Chondrocyte (in vitro differentiated cells): ENCODE measurements at regions not wholly inside any gene's neighbourhood (a gene's known extent, or its start where the extent isn't known, plus 50 kb on each side); places are given as distances from the start of the nearest gene placed in this dataset.

Experiments
- DNase-seq: peaks from one replicate; pipeline ENCODE4 v3.0.0; 2021; ENCODE audit warnings: mixed read lengths, low spot score
- H3K27ac Mint-ChIP-seq: one replicate; pipeline ENCODE4 v1.8.0; 2021; ENCODE audit warnings: mild to moderate bottlenecking, moderate library complexity, mixed read lengths; ENCODE audit not compliant: unreplicated experiment
- H3K27me3 Mint-ChIP-seq: 2 replicates; pipeline ENCODE4 v1.8.0; 2021; ENCODE audit warnings: low read depth, mixed read lengths
- H3K36me3 Mint-ChIP-seq: 2 replicates; pipeline ENCODE4 v1.8.0; 2021; ENCODE audit warnings: low read depth, mixed read lengths
- H3K4me1 Mint-ChIP-seq: 2 replicates; pipeline ENCODE4 v1.8.0; 2021; ENCODE audit warnings: low read depth, mild to moderate bottlenecking, mixed read lengths
- H3K4me3 Mint-ChIP-seq: one replicate; pipeline ENCODE4 v1.8.0; 2021; ENCODE audit warnings: mild to moderate bottlenecking, moderate library complexity, mixed read lengths; ENCODE audit not compliant: unreplicated experiment
- H3K9me3 Mint-ChIP-seq: 2 replicates; pipeline ENCODE4 v1.8.0; 2021; ENCODE audit warnings: low read depth, mixed read lengths
- TF ChIP-seq, protein P1 (sequence below): fragments of 200-600 bp; sonication (generic); IDR thresholded peaks from 2 replicates; pipeline ENCODE4 v1.5.0; 2021; ENCODE audit warnings: antibody characterized with exemption, mild to moderate bottlenecking, moderate library complexity

GRCh38 chr1:200310824-200311223 is 99.0 kb downstream of the ZNF281 start:
- TF ChIP-seq, protein P1, sequence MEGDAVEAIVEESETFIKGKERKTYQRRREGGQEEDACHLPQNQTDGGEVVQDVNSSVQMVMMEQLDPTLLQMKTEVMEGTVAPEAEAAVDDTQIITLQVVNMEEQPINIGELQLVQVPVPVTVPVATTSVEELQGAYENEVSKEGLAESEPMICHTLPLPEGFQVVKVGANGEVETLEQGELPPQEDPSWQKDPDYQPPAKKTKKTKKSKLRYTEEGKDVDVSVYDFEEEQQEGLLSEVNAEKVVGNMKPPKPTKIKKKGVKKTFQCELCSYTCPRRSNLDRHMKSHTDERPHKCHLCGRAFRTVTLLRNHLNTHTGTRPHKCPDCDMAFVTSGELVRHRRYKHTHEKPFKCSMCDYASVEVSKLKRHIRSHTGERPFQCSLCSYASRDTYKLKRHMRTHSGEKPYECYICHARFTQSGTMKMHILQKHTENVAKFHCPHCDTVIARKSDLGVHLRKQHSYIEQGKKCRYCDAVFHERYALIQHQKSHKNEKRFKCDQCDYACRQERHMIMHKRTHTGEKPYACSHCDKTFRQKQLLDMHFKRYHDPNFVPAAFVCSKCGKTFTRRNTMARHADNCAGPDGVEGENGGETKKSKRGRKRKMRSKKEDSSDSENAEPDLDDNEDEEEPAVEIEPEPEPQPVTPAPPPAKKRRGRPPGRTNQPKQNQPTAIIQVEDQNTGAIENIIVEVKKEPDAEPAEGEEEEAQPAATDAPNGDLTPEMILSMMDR = no peak
- H3K27ac Mint-ChIP-seq = no peak overlapping the region
- no peaks in the 10 kb centered on the region for H3K36me3 Mint-ChIP-seq
- H3K4me3 Mint-ChIP-seq = no peak overlapping the region
- H3K27me3 Mint-ChIP-seq = no peaks in the 10 kb centered on the region
- H3K9me3 Mint-ChIP-seq = no peaks in the 10 kb centered on the region
- DNase-seq = no peak
- H3K4me1 Mint-ChIP-seq = peaks cover 24% of the 10 kb centered on the region

DNA sequence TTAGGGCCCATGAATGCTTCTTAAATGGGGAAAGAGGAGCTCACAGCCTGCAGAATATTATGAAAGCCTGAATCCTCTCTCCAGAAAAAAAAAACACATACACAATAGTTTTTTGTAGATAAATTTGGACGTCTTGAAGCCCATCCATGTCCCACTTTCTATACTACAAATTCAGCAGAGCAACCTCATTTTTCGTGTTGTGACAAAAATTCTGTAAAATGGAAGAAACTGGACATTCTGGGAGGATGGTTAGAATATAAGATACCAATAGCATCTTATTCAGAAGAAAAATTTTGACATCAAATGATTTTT is 102.1 kb downstream of the ZNF281 start:
- H3K36me3 Mint-ChIP-seq = no peaks in the 10 kb centered on the region

GRCh38 chr1:200306944-200307754 is 102.7 kb downstream of the ZNF281 start:
- H3K27ac Mint-ChIP-seq = no peak overlapping the region
- no peaks in the 10 kb centered on the region for H3K27me3 Mint-ChIP-seq
- no peaks in the 10 kb centered on the region for H3K36me3 Mint-ChIP-seq
- DNase-seq = no peak
- H3K4me3 Mint-ChIP-seq = no peak overlapping the region
- H3K9me3 Mint-ChIP-seq = no peaks in the 10 kb centered on the region
- TF ChIP-seq, protein P1 = peak; percentile 90
- H3K4me1 Mint-ChIP-seq = peaks cover 12% of the 10 kb centered on the region

More for the DNA sequence above, 102.1 kb downstream of the ZNF281 start:
- Mint-ChIP-seq H3K4me3 (no peak overlapping the region), H3K27me3 (no peaks in the 10 kb centered on the region), H3K27ac (no peak overlapping the region), H3K4me1 (peaks cover 8% of the 10 kb centered on the region), H3K9me3 (no peaks in the 10 kb centered on the region)
- TF ChIP-seq, protein P1 = peak; percentile 60
- no peak for DNase-seq

- Mint-ChIP-seq H3K36me3 (no peaks in the 10 kb centered on the region), H3K27ac (no peak overlapping the region), H3K4me1 (peaks cover 15% of the 10 kb centered on the region), H3K4me3 (no peak overlapping the region), H3K9me3 (no peaks in the 10 kb centered on the region), H3K27me3 (no peaks in the 10 kb centered on the region)
- TF ChIP-seq, protein P1 = no peak
- DNase-seq = no peak
Measured at GRCh38 chr1:200305806-200306205, 104.0 kb downstream of the ZNF281 start.

GRCh38 chr1:200304171-200304570 is 105.7 kb downstream of the ZNF281 start:
- H3K4me3 Mint-ChIP-seq = no peak overlapping the region
- H3K36me3 Mint-ChIP-seq = peaks cover 2% of the 10 kb centered on the region
- no peak for DNase-seq
- H3K27ac Mint-ChIP-seq = no peak overlapping the region
- no peaks in the 10 kb centered on the region for H3K9me3 Mint-ChIP-seq
- H3K4me1 Mint-ChIP-seq = peaks cover 15% of the 10 kb centered on the region
- H3K27me3 Mint-ChIP-seq = peaks cover 9% of the 10 kb centered on the region
- TF ChIP-seq, protein P1 = no peak
